ENCODE measurements at regions not wholly inside any gene's neighbourhood (a gene's known extent, or its start where the extent isn't known, plus 50 kb on each side); places are given as distances from the start of the nearest gene placed in this dataset.

- no peak for DNase-seq
These were observed 64.2 kb downstream of the GJA1 start for GRCh38 chr6:121499666-121500065.

- no peak for DNase-seq
These were observed 68.1 kb downstream of the GJA1 start for GRCh38 chr6:121503589-121503991.

GRCh38 chr6:121504227-121504626, 68.8 kb downstream of the GJA1 start:
- DNase-seq = no peak

GRCh38 chr6:121505284-121505683, 69.8 kb downstream of the GJA1 start:
- DNase-seq = no peak

- DNase-seq = no peak
These were observed 71.6 kb downstream of the GJA1 start for GRCh38 chr6:121506761-121507754.

- DNase-seq = no peak
These were observed 75.2 kb downstream of the GJA1 start for GRCh38 chr6:121510568-121511177.

GRCh38 chr6:121515630-121516265, 80.3 kb downstream of the GJA1 start:
- no peak for DNase-seq

GRCh38 chr6:121516331-121516730, 80.9 kb downstream of the GJA1 start:
- DNase-seq = no peak

- DNase-seq = peak; percentile 19
These were observed 85.1 kb downstream of the GJA1 start for GRCh38 chr6:121520337-121521163.

GRCh38 chr6:121521164-121521555, 85.7 kb downstream of the GJA1 start:
- DNase-seq = no peak

GRCh38 chr6:121522265-121522664, 86.8 kb downstream of the GJA1 start:
- no peak for DNase-seq

GRCh38 chr6:121522771-121523386, 87.4 kb downstream of the GJA1 start:
- no peak for DNase-seq

GRCh38 chr6:121523628-121524027, 88.2 kb downstream of the GJA1 start:
- DNase-seq = no peak

GRCh38 chr6:121526282-121526681, 90.8 kb downstream of the GJA1 start:
- no peak for DNase-seq

GRCh38 chr6:121531658-121532169, 96.3 kb downstream of the GJA1 start:
- DNase-seq = no peak

- no peak for DNase-seq
These were observed 97.9 kb downstream of the GJA1 start for GRCh38 chr6:121533321-121533841.

- DNase-seq = no peak
These were observed 100.3 kb downstream of the GJA1 start for GRCh38 chr6:121535777-121536176.

GRCh38 chr6:121536345-121536744, 100.9 kb downstream of the GJA1 start:
- no peak for DNase-seq

GRCh38 chr6:121539439-121539838, 104.0 kb downstream of the GJA1 start:
- DNase-seq = no peak

GRCh38 chr6:121540210-121540609, 104.8 kb downstream of the GJA1 start:
- DNase-seq = peak; percentile 18

GRCh38 chr6:121544691-121545090, 109.2 kb downstream of the GJA1 start:
- DNase-seq = no peak

- DNase-seq = no peak
These were observed 112.7 kb downstream of the GJA1 start for GRCh38 chr6:121548131-121548530.

Measured in NCI-H82 (cell line).